CD8-positive, alpha-beta memory T cell (primary cell): ENCODE measurements at regions not wholly inside any gene's neighbourhood (a gene's known extent, or its start where the extent isn't known, plus 50 kb on each side); places are given as distances from the start of the nearest gene placed in this dataset.
A peak's percentile ranks its signal among the peaks of the same experiment; 100 is the strongest.

Experiments used
- CTCF ChIA-PET: fragments of 350-600 bp; sonication (Branson Sonifier 250); formaldehyde crosslinking; loops from one replicate; lab custom pipeline; 2021; ENCODE audit warnings: antibody characterized with exemption; lab: Charles Lee
- POLR2A ChIA-PET: fragments of 350-600 bp; sonication (Branson Sonifier 250); formaldehyde crosslinking; loops from one replicate; lab custom pipeline; 2021; ENCODE audit warnings: antibody characterized with exemption; lab: Charles Lee
- DNase-seq, 5 donors: peaks; one replicate each; pipeline versions ENCODE4 v3.0.0 to v3.0.0-alpha.2; 2020 to 2022; ENCODE audit warnings: mixed read lengths in 1 of 5
- H3K27ac ChIP-seq: one replicate; pipeline ENCODE4 v1.7.0; 2013; ENCODE audit warnings: low read depth, mild to moderate bottlenecking, low read length, moderate library complexity
- H3K27me3 ChIP-seq: 2 replicates; pipeline ENCODE4 v1.7.0; 2013; ENCODE audit warnings: low read length, mild to moderate bottlenecking; ENCODE audit not compliant: insufficient read depth, poor library complexity, severe bottlenecking
- H3K36me3 ChIP-seq: 2 replicates; pipeline ENCODE4 v1.7.0; 2013; ENCODE audit warnings: mild to moderate bottlenecking, low read length, moderate library complexity; ENCODE audit not compliant: insufficient read depth
- H3K4me1 ChIP-seq: 2 replicates; pipeline ENCODE4 v1.7.0; 2013; ENCODE audit warnings: mild to moderate bottlenecking, low read length, moderate library complexity; ENCODE audit not compliant: insufficient read depth
- H3K4me3 ChIP-seq: 2 replicates; pipeline ENCODE4 v1.7.0; 2013; ENCODE audit warnings: mild to moderate bottlenecking, low read length
- H3K9me3 ChIP-seq: 2 replicates; pipeline ENCODE4 v1.7.0; 2013; ENCODE audit warnings: mild to moderate bottlenecking, low read length
- H3K27ac Mint-ChIP-seq, 8 donors: one replicate each; pipeline ENCODE4 v1.8.0; 2020 to 2021; ENCODE audit warnings: mixed read lengths in 8 of 8, mild to moderate bottlenecking in 6 of 8, inconsistent platforms in 3 of 8, moderate library complexity in 3 of 8
- H3K27me3 Mint-ChIP-seq, 2 donors: one replicate each; pipeline ENCODE4 v1.8.0; 2020 to 2021; ENCODE audit warnings: mixed read lengths in 2 of 2, mild to moderate bottlenecking in 1 of 2, moderate library complexity in 1 of 2
- H3K36me3 Mint-ChIP-seq, 3 donors: one replicate each; pipeline ENCODE4 v1.8.0; 2020 to 2021; ENCODE audit warnings: mixed read lengths in 3 of 3, inconsistent platforms in 1 of 3, mild to moderate bottlenecking in 1 of 3
- H3K4me1 Mint-ChIP-seq, 3 donors: one replicate each; pipeline ENCODE4 v1.8.0; 2020 to 2021; ENCODE audit warnings: mixed read lengths in 3 of 3, inconsistent platforms in 1 of 3, mild to moderate bottlenecking in 1 of 3
- H3K4me3 Mint-ChIP-seq, 7 donors: one replicate each; pipeline ENCODE4 v1.8.0; 2020 to 2021; ENCODE audit warnings: mixed read lengths in 7 of 7, mild to moderate bottlenecking in 6 of 7, moderate library complexity in 4 of 7, inconsistent platforms in 2 of 7
- H3K9me3 Mint-ChIP-seq, 5 donors: one replicate each; pipeline ENCODE4 v1.8.0; 2020 to 2022; ENCODE audit warnings: mixed read lengths in 5 of 5, mild to moderate bottlenecking in 3 of 5, moderate library complexity in 2 of 5, inconsistent platforms in 1 of 5

- Histone ChIP-seq H3K27me3 (peaks cover 10% of the 10 kb centered on the region), H3K9me3 (no peaks in the 10 kb centered on the region), H3K4me1 (no peaks in the 10 kb centered on the region), H3K36me3 (no peaks in the 10 kb centered on the region), H3K4me3 (no peak overlapping the region), H3K27ac (no peak overlapping the region)
- Mint-ChIP-seq H3K36me3 (peaks cover 0 to 4% (median 0%) of the 10 kb centered on the region in 3 donors), H3K4me3 (peak overlapping the region in 4 of 7 donors; percentile 5 to 20 (median 13)), H3K9me3 (no peaks in the 10 kb centered on the region), H3K4me1 (peaks cover 6 to 13% (median 7%) of the 10 kb centered on the region in 3 donors), H3K27ac (no peak overlapping the region), H3K27me3 (peaks cover 16 to 68% of the 10 kb centered on the region in 2 donors)
- no peak for DNase-seq
- ChIA-PET POLR2A (no interaction called here), CTCF (interaction anchor here (1.6 kb wide), 1 partner anchor 52 kb away, joined by 4 read pairs; no protein-coding TSS in a partner anchor)
Observed at GRCh38 chr9:90964101-90965020, 162.7 kb downstream of the SYK start.

GRCh38 chr9:90965226-90966030 lies 163.8 kb downstream of the SYK start:
- Mint-ChIP-seq H3K27ac (peak overlapping the region in 1 of 8 donors; percentile 9), H3K4me1 (peaks cover 6 to 13% (median 7%) of the 10 kb centered on the region in 3 donors), H3K36me3 (peaks cover 0 to 4% (median 0%) of the 10 kb centered on the region in 3 donors), H3K4me3 (no peak overlapping the region), H3K27me3 (peaks cover 19 to 65% of the 10 kb centered on the region in 2 donors), H3K9me3 (no peaks in the 10 kb centered on the region)
- Histone ChIP-seq H3K4me1 (no peaks in the 10 kb centered on the region), H3K9me3 (no peaks in the 10 kb centered on the region), H3K27me3 (peaks cover 10% of the 10 kb centered on the region), H3K36me3 (no peaks in the 10 kb centered on the region), H3K4me3 (no peak overlapping the region), H3K27ac (no peak overlapping the region)
- ChIA-PET POLR2A (no interaction called here), CTCF (no interaction called here)
- DNase-seq, result no peak

- CTCF ChIA-PET, result no interaction called here
Observed at GRCh38 chr9:90966031-90966290, 164.3 kb downstream of the SYK start.

GRCh38 chr9:90966480-90967144 lies 165.0 kb downstream of the SYK start:
- no peaks in the 10 kb centered on the region for H3K9me3 ChIP-seq
- H3K4me3 ChIP-seq, result no peak overlapping the region
- no peaks in the 10 kb centered on the region for H3K36me3 ChIP-seq
- peak overlapping the region; percentile 22 for H3K27ac ChIP-seq
- Mint-ChIP-seq H3K36me3 (peaks cover 0 to 4% (median 0%) of the 10 kb centered on the region in 3 donors), H3K4me1 (peaks cover 6 to 13% (median 7%) of the 10 kb centered on the region in 3 donors), H3K9me3 (no peaks in the 10 kb centered on the region), H3K4me3 (no peak overlapping the region), H3K27me3 (peaks cover 19 to 55% of the 10 kb centered on the region in 2 donors), H3K27ac (no peak overlapping the region)
- no peaks in the 10 kb centered on the region for H3K4me1 ChIP-seq
- ChIA-PET CTCF (no interaction called here), POLR2A (no interaction called here)
- no peak for DNase-seq
- peaks cover 10% of the 10 kb centered on the region for H3K27me3 ChIP-seq

More at GRCh38 chr9:90966031-90966290, 164.3 kb downstream of the SYK start:
- H3K36me3 ChIP-seq, result no peaks in the 10 kb centered on the region
- Mint-ChIP-seq H3K36me3 (peaks cover 0 to 4% (median 0%) of the 10 kb centered on the region in 3 donors), H3K4me1 (peaks cover 6 to 13% (median 7%) of the 10 kb centered on the region in 3 donors), H3K4me3 (no peak overlapping the region), H3K27me3 (peaks cover 19 to 60% of the 10 kb centered on the region in 2 donors), H3K27ac (no peak overlapping the region), H3K9me3 (no peaks in the 10 kb centered on the region)
- H3K27me3 ChIP-seq, result peaks cover 10% of the 10 kb centered on the region
- no peaks in the 10 kb centered on the region for H3K9me3 ChIP-seq
- peak overlapping the region; percentile 22 for H3K27ac ChIP-seq
- no peak for DNase-seq
- H3K4me3 ChIP-seq, result no peak overlapping the region
- POLR2A ChIA-PET, result no interaction called here
- H3K4me1 ChIP-seq, result no peaks in the 10 kb centered on the region

GRCh38 chr9:90967145-90967538 lies 165.5 kb downstream of the SYK start:
- CTCF ChIA-PET, result no interaction called here
- Mint-ChIP-seq H3K4me3 (no peak overlapping the region), H3K27me3 (peaks cover 20 to 50% of the 10 kb centered on the region in 2 donors)

GRCh38 chr9:90969021-90969675 lies 167.5 kb downstream of the SYK start:
- ChIA-PET CTCF (no interaction called here), POLR2A (no interaction called here)
- no peaks in the 10 kb centered on the region for H3K4me1 ChIP-seq
- H3K27ac ChIP-seq, result no peak overlapping the region
- Mint-ChIP-seq H3K27ac (no peak overlapping the region), H3K4me1 (peaks cover 3 to 9% (median 4%) of the 10 kb centered on the region in 3 donors), H3K27me3 (peaks cover 20 to 34% of the 10 kb centered on the region in 2 donors), H3K9me3 (no peaks in the 10 kb centered on the region), H3K4me3 (no peak overlapping the region), H3K36me3 (peaks cover 0 to 4% (median 0%) of the 10 kb centered on the region in 3 donors)
- no peaks in the 10 kb centered on the region for H3K36me3 ChIP-seq
- no peak overlapping the region for H3K4me3 ChIP-seq
- DNase-seq, result no peak
- H3K9me3 ChIP-seq, result no peaks in the 10 kb centered on the region
- no peaks in the 10 kb centered on the region for H3K27me3 ChIP-seq

More at GRCh38 chr9:90967145-90967538, 165.5 kb downstream of the SYK start:
- POLR2A ChIA-PET, result no interaction called here
- no peaks in the 10 kb centered on the region for H3K9me3 ChIP-seq
- no peaks in the 10 kb centered on the region for H3K9me3 Mint-ChIP-seq
- no peak overlapping the region for H3K27ac ChIP-seq
- no peak for DNase-seq
- H3K4me1 Mint-ChIP-seq, result peaks cover 6 to 13% (median 7%) of the 10 kb centered on the region in 3 donors
- H3K4me3 ChIP-seq, result no peak overlapping the region
- no peaks in the 10 kb centered on the region for H3K4me1 ChIP-seq
- H3K27ac Mint-ChIP-seq, result no peak overlapping the region
- peaks cover 10% of the 10 kb centered on the region for H3K27me3 ChIP-seq
- H3K36me3 ChIP-seq, result no peaks in the 10 kb centered on the region
- H3K36me3 Mint-ChIP-seq, result peaks cover 0 to 4% (median 0%) of the 10 kb centered on the region in 3 donors

- H3K9me3 Mint-ChIP-seq, result no peaks in the 10 kb centered on the region
- Histone ChIP-seq H3K9me3 (no peaks in the 10 kb centered on the region), H3K4me1 (no peaks in the 10 kb centered on the region), H3K36me3 (no peaks in the 10 kb centered on the region), H3K27ac (no peak overlapping the region), H3K4me3 (no peak overlapping the region), H3K27me3 (no peaks in the 10 kb centered on the region)
- peaks cover 0 to 5% (median 0%) of the 10 kb centered on the region in 3 donors for H3K4me1 Mint-ChIP-seq
- peaks cover 19 to 27% of the 10 kb centered on the region in 2 donors for H3K27me3 Mint-ChIP-seq
- peaks cover 0 to 1% (median 0%) of the 10 kb centered on the region in 3 donors for H3K36me3 Mint-ChIP-seq
- no peak overlapping the region for H3K27ac Mint-ChIP-seq
- H3K4me3 Mint-ChIP-seq, result no peak overlapping the region
- CTCF ChIA-PET, result no interaction called here
- no peak for DNase-seq
- POLR2A ChIA-PET, result no interaction called here
Observed at GRCh38 chr9:90970608-90971007, 169.0 kb downstream of the SYK start.
